HCT116 (cell line): ENCODE measurements at regions not wholly inside any gene's neighbourhood (a gene's known extent, or its start where the extent isn't known, plus 50 kb on each side); places are given as distances from the start of the nearest gene placed in this dataset.

Experiments
- CBX3 ChIP-seq: IDR thresholded peaks from 2 replicates; pipeline ENCODE4 v1.6.1; 2012; ENCODE audit warnings: low read depth
- EGR1 ChIP-seq: IDR thresholded peaks from 2 replicates; pipeline ENCODE4 v1.6.1; 2012; ENCODE audit warnings: low read depth
- EZH2 ChIP-seq: fragments of 200-600 bp; sonication (generic); IDR thresholded peaks from 2 replicates; pipeline ENCODE4 v1.6.1; 2017; ENCODE audit warnings: antibody characterized with exemption, mixed run types
- POLR2A ChIP-seq: IDR thresholded peaks from 2 replicates; pipeline ENCODE4 v1.7.0; 2011; ENCODE audit warnings: borderline replicate concordance; ENCODE audit not compliant: insufficient read depth, insufficient read length; ENCODE audit errors: extremely low read depth
- POLR2AphosphoS5 ChIP-seq: IDR thresholded peaks from 2 replicates; pipeline ENCODE4 v1.6.1; 2011; ENCODE audit warnings: mild to moderate bottlenecking, low read depth, low read length, moderate library complexity
- RAD21 ChIP-seq: IDR thresholded peaks from 2 replicates; pipeline ENCODE4 v1.6.1; 2012; ENCODE audit warnings: low read depth, mild to moderate bottlenecking
- SP1 ChIP-seq: IDR thresholded peaks from 2 replicates; pipeline ENCODE4 v1.6.1; 2012; ENCODE audit warnings: low read depth
- ZFX ChIP-seq: fragments of 450-650 bp; IDR thresholded peaks from 2 replicates; pipeline ENCODE4 v1.6.1; 2017
- ZNF274 ChIP-seq: fragments of 200-500 bp; sonication (Bioruptor generic); IDR thresholded peaks from 2 replicates; pipeline ENCODE4 v1.6.1; 2014; ENCODE audit warnings: mild to moderate bottlenecking, low read depth, low read length, inconsistent platforms
- TF ChIP-seq, protein P1 (sequence below), 3 experiments: fragments of 200-600 bp in 1 of 3; sonication (generic) in 1 of 3; IDR thresholded peaks in 2 of 3; conservative IDR thresholded peaks in 1 of 3; 2 replicates each; pipeline ENCODE4 v1.5.1; 2012 to 2017; ENCODE audit warnings: low read depth in 2 of 3, low read length in 2 of 3, antibody characterized with exemption in 1 of 3, borderline replicate concordance in 1 of 3, control low read depth in 1 of 3, mild to moderate bottlenecking in 1 of 3, mixed read lengths in 1 of 3, mixed run types in 1 of 3, moderate library complexity in 1 of 3; ENCODE audit not compliant: insufficient read depth in 1 of 3

- no peak for TF ChIP-seq SP1
- TF ChIP-seq, protein P1, sequence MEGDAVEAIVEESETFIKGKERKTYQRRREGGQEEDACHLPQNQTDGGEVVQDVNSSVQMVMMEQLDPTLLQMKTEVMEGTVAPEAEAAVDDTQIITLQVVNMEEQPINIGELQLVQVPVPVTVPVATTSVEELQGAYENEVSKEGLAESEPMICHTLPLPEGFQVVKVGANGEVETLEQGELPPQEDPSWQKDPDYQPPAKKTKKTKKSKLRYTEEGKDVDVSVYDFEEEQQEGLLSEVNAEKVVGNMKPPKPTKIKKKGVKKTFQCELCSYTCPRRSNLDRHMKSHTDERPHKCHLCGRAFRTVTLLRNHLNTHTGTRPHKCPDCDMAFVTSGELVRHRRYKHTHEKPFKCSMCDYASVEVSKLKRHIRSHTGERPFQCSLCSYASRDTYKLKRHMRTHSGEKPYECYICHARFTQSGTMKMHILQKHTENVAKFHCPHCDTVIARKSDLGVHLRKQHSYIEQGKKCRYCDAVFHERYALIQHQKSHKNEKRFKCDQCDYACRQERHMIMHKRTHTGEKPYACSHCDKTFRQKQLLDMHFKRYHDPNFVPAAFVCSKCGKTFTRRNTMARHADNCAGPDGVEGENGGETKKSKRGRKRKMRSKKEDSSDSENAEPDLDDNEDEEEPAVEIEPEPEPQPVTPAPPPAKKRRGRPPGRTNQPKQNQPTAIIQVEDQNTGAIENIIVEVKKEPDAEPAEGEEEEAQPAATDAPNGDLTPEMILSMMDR (IDR thresholded peaks at IDR 0.05 in 2 of 3, conservative IDR thresholded peaks at IDR 0.05 in 1 of 3; ENCODE audit: borderline replicate concordance in 1 of 3, insufficient read depth in 1 of 3, low read depth in 2 of 3, low read length in 2 of 3) = no peak
- no peak for TF ChIP-seq CBX3
- no peak for TF ChIP-seq RAD21
- no peak for TF ChIP-seq EZH2
- TF ChIP-seq POLR2AphosphoS5 = no peak
- TF ChIP-seq ZFX = no peak
- no peak for TF ChIP-seq POLR2A
- TF ChIP-seq ZNF274 = no peak
- TF ChIP-seq EGR1 = no peak
These were observed 288.6 kb upstream of the DAB2 start for GRCh38 chr5:39713250-39713916.
